ENCODE measurements at regions not wholly inside any gene's neighbourhood (a gene's known extent, or its start where the extent isn't known, plus 50 kb on each side); places are given as distances from the start of the nearest gene placed in this dataset.

DNA sequence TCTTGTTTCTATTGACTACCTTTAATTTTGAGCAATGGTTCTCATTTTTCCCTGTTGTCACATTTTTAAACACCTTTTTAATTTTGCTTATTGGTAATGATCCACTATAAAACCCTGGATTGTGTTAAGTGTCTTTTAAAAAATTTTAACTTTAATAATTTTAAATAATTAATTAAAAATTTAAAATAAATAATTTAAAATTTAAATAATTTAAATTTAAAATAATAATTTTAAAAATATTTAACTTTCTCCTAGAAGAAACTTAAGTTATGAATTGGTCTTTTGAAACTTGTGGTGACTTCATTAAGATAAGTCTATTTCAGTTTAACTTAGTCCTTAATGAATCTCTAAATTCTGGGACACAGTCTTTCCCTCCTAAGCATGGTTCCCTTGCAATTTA, 566.3 kb upstream of the GALNTL6 start:
- Mint-ChIP-seq H3K36me3 (ENCODE audit: low read depth, unreplicated experiment) (no peaks in the 10 kb centered on the region), H3K27me3 (ENCODE audit: low read depth, unreplicated experiment) (no peaks in the 10 kb centered on the region), H3K9me3 (ENCODE audit: unreplicated experiment) (no peaks in the 10 kb centered on the region), H3K4me3 (ENCODE audit: unreplicated experiment) (no peak overlapping the region), H3K27ac (ENCODE audit: unreplicated experiment) (no peak overlapping the region), H3K4me1 (ENCODE audit: low read depth, unreplicated experiment) (peaks cover 5% of the 10 kb centered on the region)
- no peaks in the 10 kb centered on the region for H3K27me3 ChIP-seq (ENCODE audit: insufficient read depth, low read length)
- no peak overlapping the region for H3K4me3 ChIP-seq (ENCODE audit: insufficient read depth, low read depth, low read length)
- no peak overlapping the region for H3K9ac ChIP-seq (ENCODE audit: low read length)
- FAIRE-seq = no peak
- no peaks in the 10 kb centered on the region for H4K20me1 ChIP-seq (ENCODE audit: insufficient read depth, low read length)
- H3K4me2 ChIP-seq (ENCODE audit: low read length) = no peak overlapping the region
- TF ChIP-seq, protein P1, sequence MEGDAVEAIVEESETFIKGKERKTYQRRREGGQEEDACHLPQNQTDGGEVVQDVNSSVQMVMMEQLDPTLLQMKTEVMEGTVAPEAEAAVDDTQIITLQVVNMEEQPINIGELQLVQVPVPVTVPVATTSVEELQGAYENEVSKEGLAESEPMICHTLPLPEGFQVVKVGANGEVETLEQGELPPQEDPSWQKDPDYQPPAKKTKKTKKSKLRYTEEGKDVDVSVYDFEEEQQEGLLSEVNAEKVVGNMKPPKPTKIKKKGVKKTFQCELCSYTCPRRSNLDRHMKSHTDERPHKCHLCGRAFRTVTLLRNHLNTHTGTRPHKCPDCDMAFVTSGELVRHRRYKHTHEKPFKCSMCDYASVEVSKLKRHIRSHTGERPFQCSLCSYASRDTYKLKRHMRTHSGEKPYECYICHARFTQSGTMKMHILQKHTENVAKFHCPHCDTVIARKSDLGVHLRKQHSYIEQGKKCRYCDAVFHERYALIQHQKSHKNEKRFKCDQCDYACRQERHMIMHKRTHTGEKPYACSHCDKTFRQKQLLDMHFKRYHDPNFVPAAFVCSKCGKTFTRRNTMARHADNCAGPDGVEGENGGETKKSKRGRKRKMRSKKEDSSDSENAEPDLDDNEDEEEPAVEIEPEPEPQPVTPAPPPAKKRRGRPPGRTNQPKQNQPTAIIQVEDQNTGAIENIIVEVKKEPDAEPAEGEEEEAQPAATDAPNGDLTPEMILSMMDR (IDR thresholded peaks at IDR 0.05; ENCODE audit: insufficient read depth, low read depth, low read length) = no peak
- H3K4me1 ChIP-seq (ENCODE audit: insufficient read depth, low read length) = no peaks in the 10 kb centered on the region
- DNase-seq (ENCODE audit: low read depth) = no peak
- no peak overlapping the region for H3K27ac ChIP-seq (ENCODE audit: low read depth, low read length)
- no peaks in the 10 kb centered on the region for H3K36me3 ChIP-seq (ENCODE audit: insufficient read depth, low read length)
- no peaks in the 10 kb centered on the region for H3K9me3 ChIP-seq (ENCODE audit: insufficient read depth, low read depth, low read length)
- H3K79me2 ChIP-seq (ENCODE audit: insufficient read depth, low read length) = no peaks in the 10 kb centered on the region
- no peak overlapping the region for H2AFZ ChIP-seq (ENCODE audit: low read depth, low read length)

DNA sequence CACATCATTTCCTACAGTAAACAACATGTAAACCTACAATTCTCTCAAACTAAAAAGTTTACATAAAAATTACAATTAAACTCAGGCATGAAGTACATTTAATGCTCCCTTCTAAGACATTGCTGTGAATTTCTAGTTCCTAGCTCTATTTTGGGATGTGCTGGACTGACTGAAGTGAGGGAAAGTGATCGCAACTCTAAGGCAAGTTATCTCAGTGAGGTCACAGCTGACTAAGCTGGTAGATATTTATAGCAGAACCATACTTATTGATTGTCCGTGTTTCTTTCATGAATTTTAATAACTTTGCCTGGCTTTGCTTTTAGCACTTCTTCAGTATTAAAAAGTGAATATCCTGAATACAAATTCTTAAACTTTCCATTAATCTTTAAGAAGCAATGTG, 570.4 kb upstream of the GALNTL6 start:
- Histone ChIP-seq H3K4me3 (ENCODE audit: insufficient read depth, low read depth, low read length) (no peak overlapping the region), H3K9me3 (ENCODE audit: insufficient read depth, low read depth, low read length) (no peaks in the 10 kb centered on the region), H3K9ac (ENCODE audit: low read length) (no peak overlapping the region), H3K4me2 (ENCODE audit: low read length) (no peak overlapping the region), H3K4me1 (ENCODE audit: insufficient read depth, low read length) (no peaks in the 10 kb centered on the region), H4K20me1 (ENCODE audit: insufficient read depth, low read length) (no peaks in the 10 kb centered on the region), H3K79me2 (ENCODE audit: insufficient read depth, low read length) (no peaks in the 10 kb centered on the region), H3K36me3 (ENCODE audit: insufficient read depth, low read length) (no peaks in the 10 kb centered on the region), H2AFZ (ENCODE audit: low read depth, low read length) (no peak overlapping the region), H3K27ac (ENCODE audit: low read depth, low read length) (no peak overlapping the region), H3K27me3 (ENCODE audit: insufficient read depth, low read length) (no peaks in the 10 kb centered on the region)
- Mint-ChIP-seq H3K27me3 (ENCODE audit: low read depth, unreplicated experiment) (no peaks in the 10 kb centered on the region), H3K36me3 (ENCODE audit: low read depth, unreplicated experiment) (no peaks in the 10 kb centered on the region), H3K27ac (ENCODE audit: unreplicated experiment) (no peak overlapping the region), H3K9me3 (ENCODE audit: unreplicated experiment) (no peaks in the 10 kb centered on the region), H3K4me3 (ENCODE audit: unreplicated experiment) (no peak overlapping the region), H3K4me1 (ENCODE audit: low read depth, unreplicated experiment) (peaks cover 5% of the 10 kb centered on the region)
- no peak for TF ChIP-seq EZH2 (IDR thresholded peaks at IDR 0.05; ENCODE audit: insufficient read depth, low read length)
- TF ChIP-seq, protein P1 (IDR thresholded peaks at IDR 0.05; ENCODE audit: insufficient read depth, low read depth, low read length) = no peak
- FAIRE-seq (no peak), DNase-seq (ENCODE audit: low read depth) (no peak)

DNA sequence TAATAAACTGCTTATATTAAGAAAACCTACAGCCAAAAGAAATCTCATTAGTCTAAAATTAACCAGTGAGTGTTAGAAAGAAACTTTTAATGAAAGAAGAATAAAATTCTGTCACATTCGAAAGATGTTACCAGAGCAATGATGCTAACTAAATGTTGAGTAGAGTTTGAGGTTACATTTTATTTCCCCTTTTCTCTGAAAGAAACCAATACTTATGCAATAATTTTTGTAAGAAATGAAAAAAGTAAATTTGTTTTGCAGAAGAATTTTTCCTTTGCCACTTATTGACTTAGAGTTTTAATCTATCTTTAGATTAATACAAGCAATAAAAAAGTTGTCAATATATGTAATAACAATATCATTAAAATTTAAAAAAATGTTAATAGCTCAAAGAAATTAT, 574.0 kb upstream of the GALNTL6 start:
- H2AFZ ChIP-seq (ENCODE audit: low read depth, low read length) = no peak overlapping the region
- H3K4me1 Mint-ChIP-seq (ENCODE audit: low read depth, unreplicated experiment) = peaks cover 5% of the 10 kb centered on the region

More for the DNA sequence above, 574.0 kb upstream of the GALNTL6 start:
- Mint-ChIP-seq H3K36me3 (ENCODE audit: low read depth, unreplicated experiment) (no peaks in the 10 kb centered on the region), H3K27me3 (ENCODE audit: low read depth, unreplicated experiment) (no peaks in the 10 kb centered on the region), H3K9me3 (ENCODE audit: unreplicated experiment) (no peaks in the 10 kb centered on the region), H3K27ac (ENCODE audit: unreplicated experiment) (no peak overlapping the region), H3K4me3 (ENCODE audit: unreplicated experiment) (no peak overlapping the region)
- no peak for TF ChIP-seq EZH2 (IDR thresholded peaks at IDR 0.05; ENCODE audit: insufficient read depth, low read length)
- H3K4me3 ChIP-seq (ENCODE audit: insufficient read depth, low read depth, low read length) = no peak overlapping the region
- H3K79me2 ChIP-seq (ENCODE audit: insufficient read depth, low read length) = no peaks in the 10 kb centered on the region
- H3K27ac ChIP-seq (ENCODE audit: low read depth, low read length) = no peak overlapping the region
- no peaks in the 10 kb centered on the region for H3K36me3 ChIP-seq (ENCODE audit: insufficient read depth, low read length)
- no peak overlapping the region for H3K4me2 ChIP-seq (ENCODE audit: low read length)
- no peak for DNase-seq (ENCODE audit: low read depth)
- no peaks in the 10 kb centered on the region for H3K9me3 ChIP-seq (ENCODE audit: insufficient read depth, low read depth, low read length)
- H3K4me1 ChIP-seq (ENCODE audit: insufficient read depth, low read length) = no peaks in the 10 kb centered on the region
- no peak for FAIRE-seq
- H3K27me3 ChIP-seq (ENCODE audit: insufficient read depth, low read length) = no peaks in the 10 kb centered on the region
- H3K9ac ChIP-seq (ENCODE audit: low read length) = no peak overlapping the region
- no peaks in the 10 kb centered on the region for H4K20me1 ChIP-seq (ENCODE audit: insufficient read depth, low read length)

Data from astrocyte (in vitro differentiated cells and primary cell).